SKM-1 treated with dmso at 0.1 percent for 144 hours (cell line): ENCODE measurements at regions not wholly inside any gene's neighbourhood (a gene's known extent, or its start where the extent isn't known, plus 50 kb on each side); places are given as distances from the start of the nearest gene placed in this dataset.
A peak's percentile ranks its signal among the peaks of the same experiment; 100 is the strongest.

Experiments
- DNase-seq: peaks from one replicate; lab custom pipeline; 2025; ENCODE audit not compliant: unreplicated experiment; lab: John Stamatoyannopoulos, UW

DNA sequence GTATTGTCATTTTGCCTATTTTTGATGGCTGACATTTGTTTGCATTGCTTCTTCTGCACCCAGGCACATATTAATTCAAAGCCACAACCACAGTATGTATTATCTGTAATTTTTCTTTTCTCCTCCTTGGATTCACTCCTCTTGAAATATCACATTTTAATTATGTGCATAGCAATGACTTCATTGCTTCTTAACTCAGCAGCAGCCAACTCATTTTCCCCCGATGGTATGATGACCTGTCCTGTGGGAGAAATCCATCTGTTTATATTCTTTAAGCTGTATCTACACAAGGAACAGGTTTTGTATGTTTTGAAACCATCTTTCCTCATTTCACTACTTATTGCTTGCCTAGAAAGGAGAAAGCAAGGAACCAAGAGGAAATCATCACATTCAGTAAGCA, 588.8 kb downstream of the INHBA start:
- no peak for DNase-seq

DNA sequence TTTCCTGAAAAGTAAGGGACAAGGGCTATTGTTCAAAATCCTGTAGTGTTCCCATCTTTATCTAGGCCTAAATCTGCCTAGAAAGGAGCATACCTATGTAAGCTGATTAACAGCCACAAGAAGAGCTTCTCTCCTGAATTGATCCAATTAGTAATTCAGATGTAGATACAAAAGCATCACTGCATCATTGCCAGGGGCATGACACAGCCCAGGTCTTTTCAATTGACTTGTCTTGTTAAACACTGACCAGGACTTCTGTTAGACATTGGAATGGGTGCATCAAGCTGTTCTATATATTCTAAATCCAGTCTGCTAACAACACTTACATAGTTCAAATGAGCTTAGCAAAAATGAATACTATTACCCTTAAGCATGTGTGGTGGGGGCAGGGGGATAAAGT, 589.2 kb downstream of the INHBA start:
- DNase-seq: no peak

DNA sequence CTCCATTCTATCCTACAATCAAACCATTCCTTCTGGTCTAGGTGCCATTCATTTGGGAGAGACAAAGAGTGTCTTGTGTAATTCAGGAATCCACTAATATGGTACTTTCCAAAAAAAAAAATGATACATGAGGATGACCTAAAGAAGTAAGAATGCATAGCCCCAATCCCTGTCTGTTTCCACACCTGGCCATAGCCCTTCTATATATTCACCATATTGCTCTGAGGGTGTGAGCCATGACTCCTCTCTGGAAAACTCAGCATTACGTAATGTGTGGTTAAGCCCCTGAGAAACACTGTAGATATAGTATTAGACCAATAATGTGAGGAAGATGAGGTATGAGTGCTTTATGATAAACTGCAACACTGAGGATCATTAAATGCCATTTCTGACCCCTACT, 592.7 kb downstream of the INHBA start:
- no peak for DNase-seq

DNA sequence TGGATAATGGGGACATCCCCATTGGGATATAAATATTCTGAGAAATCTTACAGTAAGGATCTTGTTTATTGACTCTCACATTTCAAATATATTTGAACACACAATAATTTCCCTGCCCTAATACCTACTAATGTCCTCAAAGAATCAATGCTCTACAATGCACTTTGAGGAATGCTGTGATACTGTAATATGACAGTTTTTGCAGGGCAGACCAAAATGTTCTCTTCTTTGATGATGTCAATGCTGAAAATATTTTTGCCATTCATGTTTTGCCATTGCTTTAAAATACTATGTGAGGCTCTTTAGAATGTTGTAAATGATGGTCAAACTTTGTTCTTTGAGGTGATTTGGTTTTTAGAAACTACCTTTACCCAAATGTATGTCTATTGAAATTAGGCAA, 594.1 kb downstream of the INHBA start:
- no peak for DNase-seq

DNA sequence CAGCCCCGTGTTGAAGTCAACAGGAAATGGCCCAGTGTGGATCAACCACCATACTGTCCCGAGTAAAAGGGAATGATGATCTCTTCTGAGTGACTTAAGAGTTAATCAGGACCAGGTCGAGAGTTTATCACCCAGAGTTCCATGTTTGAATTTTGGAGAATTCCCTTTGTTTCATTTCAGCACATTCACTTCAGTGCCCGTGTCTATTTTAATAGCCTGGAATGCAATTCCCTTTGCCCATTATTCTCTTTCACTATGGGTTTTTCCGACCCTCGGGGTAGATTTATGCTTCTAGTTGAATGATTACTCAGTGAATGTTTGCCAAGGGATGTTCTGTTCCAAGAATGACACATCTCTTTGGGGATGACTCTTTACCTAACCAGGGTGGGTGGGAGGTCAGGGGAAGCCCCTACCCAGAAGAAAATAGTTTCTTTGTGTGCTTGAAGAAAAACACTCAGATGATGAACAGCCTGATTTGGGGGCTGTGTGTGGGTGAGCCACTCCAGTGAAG, 594.9 kb downstream of the INHBA start:
- no peak for DNase-seq

DNA sequence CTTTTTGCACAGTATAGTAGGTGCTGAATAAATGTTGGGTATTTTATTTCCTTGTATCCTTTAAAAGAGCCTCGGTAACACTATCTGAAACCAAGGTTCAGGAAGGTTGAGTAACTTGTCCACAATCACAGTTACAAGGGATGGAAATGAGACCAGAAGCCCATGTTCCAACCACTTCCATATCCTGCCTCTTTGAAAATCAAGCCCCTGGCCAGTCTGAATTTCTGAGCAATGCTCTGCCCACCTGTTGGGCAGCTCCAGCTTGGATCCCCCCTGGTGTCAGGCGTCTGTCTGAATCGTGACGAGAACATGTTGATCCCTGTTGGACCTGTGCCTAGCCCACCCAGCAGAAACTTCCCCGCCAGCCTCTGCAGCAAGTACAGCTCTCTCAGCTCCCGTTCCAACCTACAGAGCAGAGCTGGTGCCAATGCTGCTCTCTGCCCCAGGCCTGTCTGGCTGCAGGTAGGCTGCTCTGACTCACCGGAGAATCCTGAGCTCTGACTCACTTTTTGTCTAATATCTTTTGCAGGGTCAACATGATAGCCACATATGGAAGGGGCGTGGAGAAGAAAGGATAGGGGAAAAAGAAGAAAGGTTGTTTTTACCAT, 595.5 kb downstream of the INHBA start:
- no peak for DNase-seq

DNA sequence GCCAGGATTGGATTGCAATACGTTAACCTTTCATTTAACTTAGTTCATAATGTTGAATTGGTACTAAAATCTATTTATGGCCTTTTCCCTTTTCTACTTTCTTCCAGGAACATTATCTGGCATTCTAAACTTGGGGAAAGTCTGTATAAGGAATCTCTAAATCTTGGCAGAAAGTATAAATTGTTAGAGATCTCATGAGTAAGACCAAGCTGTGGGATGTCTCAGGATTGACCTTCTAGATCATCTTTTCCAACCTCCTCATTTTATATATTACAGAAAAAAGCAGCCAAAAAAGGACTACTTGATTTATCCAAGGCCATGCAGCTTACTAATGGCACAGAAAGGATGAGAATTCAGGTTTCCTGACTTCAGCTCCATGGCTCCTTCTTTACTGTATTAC, 598.3 kb downstream of the INHBA start:
- no peak for DNase-seq

DNA sequence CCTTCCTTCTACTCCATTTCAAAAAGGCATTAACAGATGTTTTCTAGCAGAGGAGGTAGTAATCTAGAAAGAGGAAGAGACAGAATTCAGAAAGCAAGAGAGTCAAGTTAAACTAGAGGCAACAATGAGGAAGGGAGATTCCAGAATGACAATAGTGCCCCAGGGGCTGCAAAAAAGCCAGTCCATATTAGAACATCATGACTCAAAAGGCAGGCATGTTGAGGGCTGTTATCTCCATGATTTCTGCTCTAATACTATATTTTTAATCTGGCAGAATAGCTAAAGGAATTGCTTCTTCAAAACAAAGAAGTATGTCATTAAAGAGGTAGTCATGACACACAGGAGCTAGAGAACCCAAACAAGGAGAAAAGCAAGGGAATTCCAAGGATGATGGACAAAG, 599.6 kb downstream of the INHBA start:
- peak; percentile 48 for DNase-seq

DNA sequence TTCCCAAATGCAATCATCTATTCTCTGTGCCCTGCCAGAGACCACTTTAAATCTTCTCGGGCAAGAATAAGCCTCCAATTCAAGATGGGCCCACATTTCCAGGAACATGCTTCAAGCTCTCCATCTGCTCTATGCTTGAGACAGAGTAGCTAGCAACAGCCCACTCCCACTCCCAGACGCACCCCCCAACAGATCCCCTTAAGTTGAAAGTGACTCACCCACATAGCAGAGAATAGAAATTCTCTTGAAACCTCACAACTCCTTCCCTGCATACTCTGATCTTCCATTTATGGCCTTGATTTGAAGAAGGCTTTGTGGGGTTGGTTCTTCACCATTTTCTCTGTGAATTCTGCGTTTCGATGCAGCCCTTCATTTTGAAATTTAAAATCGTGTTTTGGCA, 604.0 kb downstream of the INHBA start:
- DNase-seq: no peak

DNA sequence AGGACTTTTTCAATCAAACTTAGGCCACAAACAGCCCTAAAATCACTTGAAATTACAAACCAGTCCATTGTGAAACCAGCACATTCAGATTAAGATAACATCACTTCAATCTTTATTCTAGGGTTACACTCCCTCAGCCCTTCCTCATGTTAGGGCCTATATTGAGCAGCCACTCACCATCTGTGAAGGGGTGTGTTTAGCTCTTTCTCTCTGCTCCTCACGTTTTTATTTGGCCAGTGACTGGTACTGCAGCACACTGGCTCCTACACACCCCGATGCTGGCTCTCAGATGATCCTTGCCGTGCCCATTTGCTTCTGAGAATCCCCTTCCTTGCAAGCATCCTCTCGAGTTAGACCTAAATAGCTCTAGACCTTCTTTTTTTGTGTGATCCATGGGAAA, 604.5 kb downstream of the INHBA start:
- no peak for DNase-seq

DNA sequence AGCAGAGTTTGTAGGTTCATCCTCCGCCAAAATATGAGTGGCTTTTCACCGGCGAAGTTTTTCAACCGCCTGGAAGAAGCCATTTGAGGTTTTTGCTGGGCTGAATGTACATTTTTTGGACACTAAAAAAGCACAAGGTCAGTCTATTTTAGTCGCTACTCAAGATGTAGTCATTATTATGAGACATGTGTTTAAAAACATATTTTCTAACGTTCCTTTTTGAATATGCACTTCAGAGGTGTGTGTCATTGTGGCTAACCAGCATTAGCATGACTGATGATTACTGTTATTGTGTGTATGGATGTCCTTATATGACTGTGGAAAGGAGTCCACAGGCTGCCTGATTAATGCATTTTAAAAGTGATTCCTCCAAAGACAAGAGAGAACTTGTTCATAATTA, 605.4 kb downstream of the INHBA start:
- no peak for DNase-seq

DNA sequence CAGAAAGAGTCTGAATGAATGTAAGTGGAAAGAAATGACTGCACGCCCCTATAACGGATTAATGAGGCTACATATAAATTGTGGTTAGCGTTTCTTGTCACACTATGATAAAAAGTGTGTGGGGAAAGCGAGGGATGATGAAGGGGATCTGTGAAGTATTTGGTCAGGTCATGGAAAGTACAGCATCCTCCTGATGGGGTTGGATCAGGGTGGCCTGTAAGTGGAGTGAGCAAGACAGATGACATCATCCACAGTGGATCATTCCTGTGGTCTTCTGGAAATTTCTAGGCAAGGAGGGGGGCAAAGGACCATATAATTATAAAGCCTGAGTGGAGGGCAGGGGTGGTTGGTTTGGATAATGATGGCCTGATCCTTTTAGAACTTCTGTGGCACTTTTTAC, 606.0 kb downstream of the INHBA start:
- no peak for DNase-seq

DNA sequence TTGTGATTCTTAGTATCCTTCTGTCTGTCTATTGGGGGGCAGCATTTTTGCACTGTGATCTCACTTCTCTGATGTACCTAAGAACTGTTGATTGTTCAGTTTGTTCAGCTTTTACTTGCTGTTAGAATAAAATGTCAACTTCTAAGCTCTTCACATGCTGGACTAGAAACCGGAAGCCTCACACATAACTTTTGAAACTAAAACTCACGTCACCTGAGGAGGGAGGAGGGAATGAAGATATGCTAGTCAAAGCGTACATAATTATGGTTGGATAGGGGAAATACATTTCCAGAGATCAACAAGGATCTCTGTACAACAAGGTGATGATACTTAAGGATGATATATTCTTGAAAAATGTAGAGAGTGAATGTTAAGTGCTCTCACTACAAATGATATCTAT, 609.7 kb downstream of the INHBA start:
- no peak for DNase-seq

DNA sequence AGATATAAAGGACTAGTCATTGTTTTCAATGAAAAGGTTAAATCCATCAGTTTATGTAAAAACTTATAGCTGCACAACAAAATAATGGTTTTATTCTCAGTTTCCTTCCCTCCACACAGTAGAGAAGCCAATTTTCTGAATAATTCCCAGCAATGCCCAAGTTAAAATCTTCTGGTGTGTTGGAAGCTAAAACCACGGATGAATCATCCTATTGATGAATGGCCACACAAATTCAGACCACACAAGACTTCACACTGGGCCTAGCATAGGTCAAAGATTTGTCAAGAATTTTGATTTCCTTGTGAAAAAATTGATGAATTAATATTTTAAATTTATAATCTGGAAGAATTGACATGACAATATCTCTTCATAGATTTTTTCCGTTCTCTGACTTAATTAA, 617.6 kb downstream of the INHBA start:
- no peak for DNase-seq

DNA sequence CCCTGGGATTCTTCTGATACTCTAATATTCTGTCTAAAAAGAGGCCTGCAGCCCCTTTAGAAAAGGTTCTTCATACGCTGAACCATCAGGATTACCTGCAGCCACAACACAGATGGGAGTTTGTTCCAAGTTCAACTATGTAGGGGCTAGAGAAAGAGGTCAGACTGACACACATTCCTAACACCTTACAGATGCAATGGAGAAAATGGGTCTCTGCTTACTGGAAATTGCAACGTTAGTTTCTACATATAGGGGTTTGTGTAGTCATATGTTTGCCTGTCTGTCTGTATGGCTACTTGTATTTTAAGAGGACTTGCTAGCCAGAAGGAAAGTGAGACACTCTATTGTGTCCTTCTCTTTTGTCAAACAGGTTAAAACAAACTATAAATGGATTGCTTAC, 618.5 kb downstream of the INHBA start:
- no peak for DNase-seq

DNA sequence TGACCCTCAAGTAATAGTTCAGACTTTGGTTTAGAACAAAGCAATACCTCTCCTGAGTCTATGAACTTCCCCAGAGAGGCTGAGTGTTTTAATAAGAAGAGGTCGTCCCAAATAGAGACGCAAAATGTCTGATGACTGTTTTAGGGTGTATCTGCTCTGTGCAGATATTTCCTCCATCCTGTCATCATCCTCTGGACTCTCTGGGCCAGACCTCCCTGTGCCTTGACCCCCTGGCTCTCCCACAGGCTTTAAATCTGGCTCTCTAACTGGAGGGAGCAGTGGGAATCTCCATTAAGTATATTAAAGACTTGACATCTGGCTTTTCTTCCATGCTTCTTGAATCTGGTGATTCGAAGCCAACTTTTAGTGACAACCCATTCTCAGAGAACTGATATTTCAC, 633.3 kb downstream of the INHBA start:
- DNase-seq: no peak

DNA sequence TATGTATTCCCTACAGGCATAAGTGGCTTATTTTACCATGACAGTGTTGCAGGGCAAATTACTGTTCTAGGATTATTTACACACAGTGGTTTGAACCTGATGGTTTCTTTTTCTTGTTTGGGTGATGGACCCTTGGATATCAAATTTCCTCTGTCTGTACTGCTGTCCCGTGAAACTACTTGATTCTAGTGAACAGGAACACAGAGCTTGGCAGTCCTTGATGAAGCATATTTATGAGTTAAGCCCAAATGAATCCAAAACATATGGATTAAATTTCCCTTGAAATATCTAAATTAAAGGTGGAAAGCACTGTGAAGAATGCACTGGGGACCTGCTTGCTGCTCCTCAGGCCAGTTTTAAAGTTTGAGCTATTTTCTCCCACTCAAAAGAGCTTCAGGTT, 635.3 kb downstream of the INHBA start:
- DNase-seq: no peak

DNA sequence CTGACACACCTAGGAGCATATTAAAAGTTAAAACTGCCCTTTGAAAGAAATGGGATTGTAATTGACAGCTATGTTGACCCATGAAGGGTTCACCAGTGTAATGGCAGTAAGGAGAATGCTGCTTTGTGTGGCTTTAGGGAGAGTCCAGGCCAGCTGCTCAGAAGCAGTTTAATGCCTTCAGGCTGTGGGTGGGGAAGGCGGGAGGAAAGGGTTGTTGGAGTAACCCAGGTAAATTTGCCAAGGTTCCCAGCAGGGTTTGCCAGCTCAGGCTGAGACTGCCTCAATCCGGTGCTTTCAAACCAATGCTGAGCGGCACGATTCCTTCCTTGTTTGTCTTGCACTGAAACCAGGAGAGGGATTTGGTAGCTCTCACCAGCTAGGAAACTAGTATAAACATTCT, 637.2 kb downstream of the INHBA start:
- no peak for DNase-seq

DNA sequence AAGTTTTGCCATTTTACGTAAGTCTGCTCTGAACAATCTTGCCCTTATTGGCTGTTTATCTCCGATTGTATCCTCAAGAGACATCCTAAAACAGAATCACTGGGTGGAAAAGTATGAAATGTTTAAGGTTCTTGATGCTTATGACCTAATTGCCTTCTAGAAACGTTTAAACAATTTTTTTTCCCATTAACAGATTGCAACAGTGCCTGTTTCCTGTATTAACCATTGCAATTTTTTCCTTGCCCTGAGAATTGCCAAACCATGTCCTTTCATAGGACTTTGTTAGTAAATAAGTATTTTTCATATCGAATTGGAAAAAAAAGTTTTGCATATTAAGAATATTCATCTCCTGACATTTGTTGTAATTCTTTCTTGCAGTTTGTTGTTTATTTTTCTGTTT, 639.8 kb downstream of the INHBA start:
- no peak for DNase-seq

DNA sequence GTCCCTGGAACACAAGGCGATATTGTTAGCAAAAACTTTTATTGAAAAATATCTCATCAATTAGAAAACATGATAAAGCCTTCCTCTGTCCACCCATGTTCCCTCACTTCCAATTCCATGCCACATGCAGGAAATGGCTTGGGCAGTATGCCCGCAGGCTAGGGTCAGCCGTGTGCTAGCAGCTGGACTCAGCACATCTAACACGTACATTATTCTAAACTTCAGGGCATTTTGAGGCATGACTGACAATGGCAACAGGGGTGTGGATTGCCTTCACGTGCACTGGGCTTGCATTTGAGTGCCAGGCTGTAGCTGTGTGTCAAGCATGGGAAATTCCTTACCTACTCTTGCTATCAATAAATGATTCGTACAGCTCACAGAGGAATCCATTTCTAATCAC, 642.1 kb downstream of the INHBA start:
- no peak for DNase-seq

DNA sequence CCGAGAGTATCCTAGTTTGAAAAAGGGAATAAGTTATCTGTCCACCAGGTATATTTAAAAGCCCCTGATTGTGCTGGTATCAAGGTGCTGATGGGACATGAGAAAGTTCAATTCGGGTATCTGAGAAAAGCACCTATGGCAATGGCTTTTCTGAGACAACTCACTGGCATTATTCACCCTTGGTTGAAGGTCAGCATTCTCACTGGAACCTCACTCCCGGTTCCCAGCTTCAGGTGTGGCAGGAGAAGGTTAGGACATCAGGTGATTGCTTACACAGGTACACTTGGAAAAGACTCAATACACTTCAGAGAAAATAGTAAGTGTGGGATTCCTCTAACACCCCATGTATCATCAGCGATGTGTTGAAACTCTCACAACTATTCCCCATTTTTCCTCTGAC, 643.1 kb downstream of the INHBA start:
- DNase-seq: no peak

DNA sequence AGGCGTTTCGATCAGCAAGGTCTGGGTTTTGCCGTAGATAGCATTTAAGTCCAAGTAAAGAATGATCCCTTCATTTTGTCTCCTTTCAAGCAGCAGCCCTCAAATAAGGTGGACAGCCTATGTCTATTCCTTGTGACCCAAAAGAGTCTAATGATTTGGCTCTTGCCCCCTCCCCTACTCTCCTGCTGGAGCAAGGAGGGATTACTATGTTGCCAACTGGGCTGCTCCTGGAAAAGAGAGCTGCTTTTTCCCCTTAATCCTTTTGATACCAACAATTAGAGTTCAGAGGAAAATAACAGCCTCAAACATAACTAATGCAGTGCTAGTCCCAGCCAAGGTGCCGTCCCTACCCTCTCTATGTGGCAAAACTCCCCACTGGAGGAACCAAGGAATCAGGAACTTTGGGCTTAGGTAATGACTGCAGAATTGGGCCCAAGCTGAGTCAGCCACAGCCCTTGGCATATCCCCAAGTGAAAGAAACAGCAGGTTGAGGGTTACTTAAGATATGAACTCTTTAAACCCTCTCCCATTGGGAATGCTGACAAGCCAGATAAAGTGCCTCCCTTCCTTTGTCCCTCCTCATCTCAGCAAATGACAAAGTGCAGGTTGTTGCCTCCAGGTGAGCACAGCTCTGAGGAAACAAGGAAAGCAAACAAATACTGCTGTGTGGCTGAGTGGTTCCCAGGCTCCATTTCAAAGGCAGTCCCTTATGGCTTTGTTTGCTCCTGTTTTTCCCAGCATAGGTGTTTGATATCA, 643.7 kb downstream of the INHBA start:
- DNase-seq: no peak
